ENCODE measurements at regions not wholly inside any gene's neighbourhood (a gene's known extent, or its start where the extent isn't known, plus 50 kb on each side); places are given as distances from the start of the nearest gene placed in this dataset.

DNA sequence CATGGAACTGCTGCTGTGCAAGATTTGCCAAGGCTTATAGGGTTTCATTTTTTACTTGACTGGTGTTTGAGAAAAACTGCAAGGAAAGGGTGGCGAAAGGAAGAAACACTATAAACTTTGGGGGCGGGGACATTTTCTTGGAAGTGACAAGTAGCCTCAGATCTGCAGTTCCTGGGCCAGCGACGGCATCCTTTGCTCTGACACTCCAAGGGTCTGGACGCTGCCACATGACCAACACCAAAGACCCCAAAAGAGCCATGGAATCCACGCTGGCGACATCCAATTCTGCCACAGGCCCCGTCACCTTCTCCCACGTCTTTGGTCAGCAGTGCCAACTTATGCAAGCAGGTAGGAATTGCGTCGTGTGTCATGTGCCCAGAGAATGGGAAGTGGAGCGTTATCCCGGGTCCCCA, 193.4 kb downstream of the PRDM2 start:
- TF ChIP-seq, protein P1, sequence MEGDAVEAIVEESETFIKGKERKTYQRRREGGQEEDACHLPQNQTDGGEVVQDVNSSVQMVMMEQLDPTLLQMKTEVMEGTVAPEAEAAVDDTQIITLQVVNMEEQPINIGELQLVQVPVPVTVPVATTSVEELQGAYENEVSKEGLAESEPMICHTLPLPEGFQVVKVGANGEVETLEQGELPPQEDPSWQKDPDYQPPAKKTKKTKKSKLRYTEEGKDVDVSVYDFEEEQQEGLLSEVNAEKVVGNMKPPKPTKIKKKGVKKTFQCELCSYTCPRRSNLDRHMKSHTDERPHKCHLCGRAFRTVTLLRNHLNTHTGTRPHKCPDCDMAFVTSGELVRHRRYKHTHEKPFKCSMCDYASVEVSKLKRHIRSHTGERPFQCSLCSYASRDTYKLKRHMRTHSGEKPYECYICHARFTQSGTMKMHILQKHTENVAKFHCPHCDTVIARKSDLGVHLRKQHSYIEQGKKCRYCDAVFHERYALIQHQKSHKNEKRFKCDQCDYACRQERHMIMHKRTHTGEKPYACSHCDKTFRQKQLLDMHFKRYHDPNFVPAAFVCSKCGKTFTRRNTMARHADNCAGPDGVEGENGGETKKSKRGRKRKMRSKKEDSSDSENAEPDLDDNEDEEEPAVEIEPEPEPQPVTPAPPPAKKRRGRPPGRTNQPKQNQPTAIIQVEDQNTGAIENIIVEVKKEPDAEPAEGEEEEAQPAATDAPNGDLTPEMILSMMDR (IDR thresholded peaks at IDR 0.05) = no peak
- no peak for TF ChIP-seq POLR2A (IDR thresholded peaks at IDR 0.05)
